Non-pigmented ciliary epithelial cell (primary cell): ENCODE measurements at regions not wholly inside any gene's neighbourhood (a gene's known extent, or its start where the extent isn't known, plus 50 kb on each side); places are given as distances from the start of the nearest gene placed in this dataset.

Experiments used
- DNase-seq: peaks from one replicate; pipeline ENCODE4 v3.0.0-alpha.2; 2010; ENCODE audit warnings: low read depth

GRCh38 chr13:44274771-44275205, 98.8 kb upstream of the SERP2 start:
- no peak for DNase-seq

- no peak for DNase-seq
Observed at GRCh38 chr13:44275381-44275780, 98.2 kb upstream of the SERP2 start.

GRCh38 chr13:44276061-44276460, 97.6 kb upstream of the SERP2 start:
- DNase-seq, result no peak

- DNase-seq, result no peak
Observed at GRCh38 chr13:44277459-44277858, 96.2 kb upstream of the SERP2 start.

- no peak for DNase-seq
Observed at GRCh38 chr13:44278166-44278565, 95.5 kb upstream of the SERP2 start.

GRCh38 chr13:44280456-44280855, 93.2 kb upstream of the SERP2 start:
- DNase-seq, result peak; percentile 36

GRCh38 chr13:44281252-44282000, 92.2 kb upstream of the SERP2 start:
- DNase-seq, result no peak

GRCh38 chr13:44283600-44283999, 90.0 kb upstream of the SERP2 start:
- no peak for DNase-seq

GRCh38 chr13:44287958-44288357, 85.7 kb upstream of the SERP2 start:
- DNase-seq, result no peak

GRCh38 chr13:44292545-44292944, 81.1 kb upstream of the SERP2 start:
- DNase-seq, result no peak

GRCh38 chr13:44293374-44293773, 80.2 kb upstream of the SERP2 start:
- DNase-seq, result no peak

GRCh38 chr13:44293908-44294735, 79.5 kb upstream of the SERP2 start:
- no peak for DNase-seq

GRCh38 chr13:44294876-44295275, 78.7 kb upstream of the SERP2 start:
- DNase-seq, result no peak

GRCh38 chr13:44296856-44297255, 76.8 kb upstream of the SERP2 start:
- DNase-seq, result no peak

- no peak for DNase-seq
Observed at GRCh38 chr13:44298314-44298713, 75.3 kb upstream of the SERP2 start.

GRCh38 chr13:44299152-44299943, 74.3 kb upstream of the SERP2 start:
- DNase-seq, result no peak

- DNase-seq, result peak; percentile 59
Observed at GRCh38 chr13:44300895-44301638, 72.6 kb upstream of the SERP2 start.

GRCh38 chr13:44301639-44302015, 72.0 kb upstream of the SERP2 start:
- DNase-seq, result no peak

GRCh38 chr13:44302233-44302632, 71.4 kb upstream of the SERP2 start:
- no peak for DNase-seq

GRCh38 chr13:44302940-44303575, 70.6 kb upstream of the SERP2 start:
- DNase-seq, result no peak

- no peak for DNase-seq
Observed at GRCh38 chr13:44303681-44304432, 69.8 kb upstream of the SERP2 start.
